Stimulated activated CD4-positive, alpha-beta T cell treated with anti-CD3 and anti-CD28 coated beads, Interleukin-2, amount 100 ng/mL, for 4 hours (primary cell): ENCODE measurements at regions not wholly inside any gene's neighbourhood (a gene's known extent, or its start where the extent isn't known, plus 50 kb on each side); places are given as distances from the start of the nearest gene placed in this dataset.
"Not testable (repeated sequence)": the region's sequence is repeated elsewhere in the genome, so short reads cannot be mapped to it uniquely, and the experiment has no call there.

ENCODE experiments used
- DNase-seq: peaks from one replicate; pipeline ENCODE4 v3.0.0-alpha.2; 2020; ENCODE audit warnings: low read depth

DNA sequence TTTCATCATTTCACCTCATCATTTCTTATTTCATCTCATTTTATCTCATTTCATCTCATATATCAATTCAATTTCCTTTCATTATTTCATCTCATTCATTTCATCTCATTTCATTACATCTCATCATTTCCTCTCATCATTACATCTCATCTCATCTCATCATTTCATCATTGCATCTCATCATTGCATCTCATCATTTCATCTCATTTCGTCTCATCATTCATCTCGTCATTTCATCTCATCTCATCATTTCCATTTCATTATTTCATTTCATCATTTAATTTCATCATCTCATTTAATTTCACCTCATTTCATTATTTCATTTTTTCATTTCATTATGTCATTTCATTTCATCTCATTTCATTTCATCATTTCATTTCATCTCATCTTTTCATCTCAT, 168.5 kb upstream of the FAM72C start:
- not testable (repeated sequence) for DNase-seq

DNA sequence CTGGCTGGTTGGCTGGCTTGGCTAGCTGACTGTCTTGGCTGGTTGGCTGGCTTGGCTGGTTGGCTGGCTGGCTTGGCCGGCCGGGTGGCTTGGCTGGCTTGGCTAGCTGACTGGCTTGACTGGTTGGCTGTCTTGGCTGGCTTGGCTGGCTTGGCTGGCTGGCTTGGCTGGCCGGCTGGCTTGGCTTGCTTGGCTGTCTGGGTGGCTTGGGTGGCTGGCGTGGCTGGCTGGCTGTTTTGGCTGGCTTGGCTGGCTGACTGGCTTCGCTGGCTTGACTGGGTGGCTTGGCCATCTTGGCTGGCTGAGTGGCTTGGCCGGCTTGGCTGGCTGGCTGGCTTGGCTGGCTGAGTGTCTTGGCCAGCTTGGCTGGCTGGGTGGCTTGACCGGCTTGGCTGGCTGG, 133.2 kb upstream of the FAM72C start:
- DNase-seq = not testable (repeated sequence)

DNA sequence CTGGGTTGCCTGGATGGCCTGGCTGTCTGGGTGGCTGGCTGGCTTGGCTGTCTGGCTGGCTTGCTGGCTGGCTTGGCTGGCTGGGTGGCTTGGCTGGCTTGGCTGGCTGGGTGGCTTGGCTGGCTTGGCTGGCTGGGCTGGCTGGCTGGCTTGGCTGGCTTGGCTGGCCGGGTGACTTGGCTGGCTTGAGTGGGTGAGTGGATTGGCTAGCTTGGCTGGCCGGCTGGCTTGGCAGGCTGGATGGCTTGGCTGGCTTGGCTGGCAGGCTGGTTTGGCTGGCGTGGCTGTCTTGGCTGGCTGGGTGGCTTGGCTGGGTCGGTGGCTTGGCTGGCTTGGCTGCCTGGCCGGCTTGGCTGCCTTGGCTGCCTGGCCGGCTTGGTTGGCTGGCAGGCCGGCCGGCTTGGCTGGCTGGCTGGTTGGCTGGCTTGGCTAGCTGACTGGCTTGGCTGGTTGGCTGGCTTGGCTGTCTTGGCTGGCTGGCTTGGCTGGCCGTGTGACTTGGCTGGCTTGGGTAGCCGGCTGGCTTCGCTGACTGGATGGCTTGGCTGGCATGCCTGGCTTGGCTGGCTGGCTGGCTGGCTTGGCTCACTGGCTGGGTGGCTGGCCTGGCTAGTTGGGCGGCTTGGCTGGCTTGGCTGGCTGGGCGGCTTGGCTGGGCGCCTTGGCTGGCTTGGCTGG, 132.4 kb upstream of the FAM72C start:
- peak; percentile 9 for DNase-seq

DNA sequence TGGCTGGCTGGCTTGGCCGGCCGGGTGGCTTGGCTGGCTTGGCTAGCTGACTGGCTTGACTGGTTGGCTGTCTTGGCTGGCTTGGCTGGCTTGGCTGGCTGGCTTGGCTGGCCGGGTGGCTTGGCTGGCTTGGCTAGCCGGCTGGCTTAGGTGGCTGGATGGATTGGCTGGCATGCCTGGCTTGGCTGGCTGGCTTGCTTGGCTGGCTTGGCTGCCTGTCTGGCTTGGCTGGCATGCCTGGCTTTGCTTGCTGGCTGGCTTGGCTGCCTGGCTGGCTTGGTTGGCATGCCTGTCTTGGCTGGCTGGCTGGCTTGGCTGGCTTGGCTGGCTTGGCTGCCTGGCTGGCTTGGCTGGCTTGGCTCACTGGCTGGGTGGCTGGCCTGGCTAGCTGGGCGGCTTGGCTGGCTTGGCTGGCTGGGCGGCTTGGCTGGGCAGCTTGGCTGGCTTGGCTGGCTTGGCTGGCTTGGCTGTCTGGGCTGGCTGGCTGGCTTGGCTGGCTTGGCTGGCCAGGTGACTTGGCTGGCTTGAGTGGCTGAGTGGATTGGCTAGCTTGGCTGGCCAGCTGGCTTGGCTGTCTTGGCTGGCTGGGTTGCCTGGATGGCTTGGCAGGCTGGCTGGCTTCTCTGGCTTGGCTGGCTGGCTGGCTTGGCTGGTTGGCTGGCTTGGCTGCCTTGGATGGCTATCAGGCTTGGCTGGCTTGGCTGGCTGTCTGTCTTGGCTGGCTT, 131.5 kb upstream of the FAM72C start:
- DNase-seq = not testable (repeated sequence)

DNA sequence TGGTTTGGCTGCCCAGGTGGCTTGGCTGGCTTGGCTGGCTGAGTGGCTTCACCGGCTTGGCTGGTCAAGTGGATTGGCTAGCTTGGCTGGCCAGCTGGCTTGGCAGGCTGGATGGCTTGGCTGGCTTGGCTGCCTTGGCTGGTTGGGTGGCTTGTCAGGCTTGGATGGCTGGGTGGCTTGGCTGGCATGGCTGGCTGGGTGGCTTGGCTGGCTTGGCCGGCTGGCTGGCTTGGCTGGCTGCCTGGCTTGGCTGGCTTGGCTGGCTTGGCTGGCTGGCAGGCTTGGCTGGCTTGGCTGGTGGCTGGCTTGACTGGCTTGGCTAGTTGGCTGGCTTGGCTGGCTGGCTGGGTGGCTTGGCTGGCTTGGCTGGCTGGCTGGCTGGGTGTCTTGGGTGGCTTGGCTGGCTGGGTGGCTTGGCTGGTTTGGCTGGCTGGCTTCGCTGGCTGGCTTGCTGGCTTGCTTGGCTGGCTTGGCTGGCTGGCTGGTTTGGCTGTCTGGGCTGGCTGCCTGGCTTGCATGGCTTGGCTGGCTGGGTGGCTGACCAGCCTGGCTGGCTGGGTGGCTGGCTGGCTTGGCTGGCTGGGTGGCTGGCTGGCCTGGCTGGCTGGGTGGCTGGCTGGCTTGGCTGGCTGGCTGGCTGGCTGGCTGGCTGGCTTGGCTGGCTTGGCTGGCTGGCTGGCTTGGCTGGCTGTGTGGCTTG, 130.4 kb upstream of the FAM72C start:
- not testable (repeated sequence) for DNase-seq

DNA sequence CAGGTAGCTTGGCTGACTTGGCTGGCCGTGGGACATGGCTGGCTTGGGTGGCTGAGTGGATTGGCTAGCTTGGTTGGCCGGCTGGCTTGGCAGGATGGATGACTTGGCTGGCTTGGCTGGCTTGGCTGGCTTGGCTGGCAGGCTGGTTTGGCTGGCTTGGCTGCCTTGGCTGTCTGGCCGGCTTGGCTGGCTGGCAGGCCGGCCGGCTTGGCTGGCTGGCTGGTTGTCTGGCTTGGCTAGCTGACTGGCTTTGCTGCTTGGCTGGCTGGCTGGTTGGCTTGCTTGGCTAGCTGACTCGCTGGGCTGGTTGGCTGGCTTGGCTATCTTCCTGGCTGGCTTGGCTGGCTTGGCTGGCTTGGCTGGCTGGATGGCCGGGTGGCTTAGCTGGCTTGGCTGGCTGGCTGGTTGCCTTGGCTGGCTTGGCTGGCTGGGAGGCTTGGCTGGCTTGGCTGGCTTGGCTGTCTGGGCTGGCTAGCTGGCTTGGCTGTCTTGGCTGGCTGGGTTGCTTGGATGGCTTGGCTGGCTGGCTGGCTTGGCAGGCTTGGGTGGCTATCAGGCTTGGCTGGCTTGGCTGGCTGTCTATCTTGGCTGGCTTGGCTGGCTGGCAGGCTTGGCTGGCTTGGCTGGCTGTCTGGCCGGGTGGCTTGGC, 129.7 kb upstream of the FAM72C start:
- no peak for DNase-seq

DNA sequence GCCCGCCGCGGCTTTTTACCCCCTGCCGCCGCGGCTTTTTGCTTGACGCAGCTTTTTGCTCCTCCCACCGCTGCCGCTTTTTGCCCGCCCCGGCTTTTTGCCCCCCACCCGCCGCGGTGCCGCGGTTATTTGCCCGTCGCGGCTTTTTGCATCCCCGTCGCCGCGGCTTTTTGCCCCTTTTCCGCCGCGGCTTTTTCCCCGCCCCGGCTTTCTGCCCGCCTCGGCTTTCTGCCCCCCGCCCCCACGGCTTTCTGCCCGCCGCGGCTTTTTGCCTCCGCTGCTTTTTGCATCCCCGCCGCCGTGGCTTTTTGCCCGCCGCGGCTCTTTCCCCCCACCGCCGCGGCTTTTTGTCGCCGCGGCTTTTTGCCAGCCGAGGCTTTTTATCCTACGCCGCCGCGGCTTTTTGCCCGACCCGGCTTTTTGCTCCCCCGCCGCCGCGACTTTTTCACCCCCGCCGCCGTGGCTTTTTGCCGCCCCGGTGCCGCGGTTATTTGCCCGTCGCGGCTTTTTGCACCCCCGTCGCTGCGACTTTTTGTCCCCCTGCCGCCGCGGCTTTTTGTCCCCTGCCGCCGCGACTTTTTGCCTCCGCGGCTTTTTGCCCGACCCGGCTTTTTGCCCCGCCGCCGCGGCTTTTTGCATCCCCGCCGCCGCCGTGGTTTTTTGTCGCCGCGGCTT, 105.5 kb upstream of the FAM72C start:
- DNase-seq = peak; percentile 0

DNA sequence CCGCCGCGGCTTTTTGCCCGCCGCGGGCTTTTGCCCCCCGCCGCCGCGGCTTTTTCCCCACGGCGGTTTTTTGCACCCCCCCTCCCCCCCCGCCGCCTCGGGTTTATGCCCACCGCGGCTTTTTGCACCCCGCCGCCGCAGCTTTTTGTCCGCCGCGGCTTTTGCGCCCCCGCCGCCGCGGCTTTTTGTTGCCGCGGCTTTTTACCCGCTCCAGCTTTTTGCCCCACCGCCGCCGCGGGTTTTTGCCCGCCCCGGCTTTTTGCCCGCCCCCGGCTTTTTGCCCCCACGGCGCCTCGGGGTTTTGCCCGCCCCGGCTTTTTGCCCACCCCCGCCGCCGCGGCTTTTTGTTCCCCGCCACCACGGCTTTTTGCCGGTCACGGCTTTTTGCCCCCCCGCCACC, 104.9 kb upstream of the FAM72C start:
- DNase-seq = peak; percentile 13

DNA sequence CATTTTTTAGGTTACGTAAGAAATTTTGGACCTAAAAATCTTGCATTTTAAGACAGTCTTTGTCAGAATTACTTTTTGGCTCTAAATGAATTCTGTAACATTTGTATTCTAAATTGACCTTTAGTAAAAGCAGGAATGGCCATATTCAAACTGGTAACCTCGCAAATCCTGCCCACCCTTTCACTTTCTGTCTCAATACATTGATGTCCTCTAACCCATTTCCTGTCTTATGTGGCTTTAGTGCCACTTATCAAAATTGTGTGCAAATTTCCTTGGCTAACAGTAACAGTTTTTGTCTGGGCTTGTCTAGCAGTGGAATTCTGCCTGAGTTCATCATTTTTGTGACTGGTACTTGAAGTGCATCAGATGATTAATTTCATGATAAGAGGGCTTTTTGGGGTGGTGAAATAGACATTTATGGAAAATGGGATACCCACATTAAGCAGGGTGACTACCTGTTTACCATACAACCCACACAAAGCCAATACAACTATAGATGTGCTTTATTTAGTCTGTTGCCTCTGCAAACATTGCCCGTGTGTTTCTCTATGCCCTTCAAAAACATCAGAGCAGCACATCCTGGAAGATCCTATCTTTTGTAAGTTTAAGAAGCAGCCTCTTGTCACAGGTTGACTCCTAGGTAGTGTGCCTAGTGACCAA, 98.7 kb upstream of the FAM72C start:
- DNase-seq = not testable (repeated sequence)

DNA sequence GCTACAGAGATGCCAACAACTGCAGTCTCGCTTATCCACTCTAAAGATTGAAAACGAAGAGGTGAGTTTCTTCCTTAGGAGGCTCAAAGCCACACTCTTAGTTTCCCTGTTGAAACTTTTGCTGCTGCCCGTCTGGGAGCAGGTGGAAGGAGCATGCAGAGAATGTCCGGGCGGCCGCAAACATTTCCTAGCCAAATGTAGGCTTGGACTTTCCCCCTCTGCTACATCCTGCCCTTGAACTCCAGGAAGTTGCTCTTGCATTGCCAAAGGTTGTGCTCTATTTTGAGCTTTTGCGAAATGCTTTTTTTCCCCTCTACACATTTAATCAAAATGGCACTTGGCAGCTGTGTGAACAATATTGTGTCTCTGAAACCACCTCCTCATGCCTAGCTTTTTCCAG, 95.3 kb upstream of the FAM72C start:
- not testable (repeated sequence) for DNase-seq

DNA sequence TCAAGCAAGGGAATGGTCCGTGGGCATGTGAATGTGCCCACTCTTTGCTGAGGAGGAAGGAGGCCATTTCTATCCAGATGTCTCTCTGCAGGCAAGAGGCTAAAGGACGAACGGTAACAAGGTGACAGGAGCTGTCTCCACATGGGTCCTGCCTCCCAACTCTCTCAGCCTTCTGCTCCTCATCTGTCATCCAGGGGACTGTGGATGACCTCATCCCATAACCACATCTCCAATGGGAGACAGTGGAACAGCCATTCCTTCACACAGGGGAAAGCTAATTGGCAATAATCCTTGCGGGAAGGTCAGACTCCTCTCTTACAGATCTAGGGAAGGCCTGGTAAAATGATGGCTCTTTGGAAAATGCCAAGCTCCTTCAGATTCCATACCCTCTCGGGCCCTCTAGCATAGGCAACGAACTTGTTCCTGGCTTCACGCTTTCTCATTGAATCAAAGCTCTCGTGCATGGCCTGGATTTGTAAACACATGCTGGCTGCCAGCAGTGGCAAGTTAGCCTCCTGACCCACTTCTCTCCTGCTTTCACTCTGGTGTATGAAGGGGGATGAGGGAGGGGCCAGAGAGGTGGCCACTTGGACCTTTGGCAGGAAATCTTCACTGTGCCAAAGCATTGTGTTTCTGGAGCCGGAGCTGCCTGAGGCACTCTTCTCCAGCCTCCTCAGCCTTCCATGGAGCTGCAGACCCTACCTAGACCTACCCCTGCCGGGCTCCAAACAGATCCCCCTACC, 94.5 kb upstream of the FAM72C start:
- DNase-seq = not testable (repeated sequence)

DNA sequence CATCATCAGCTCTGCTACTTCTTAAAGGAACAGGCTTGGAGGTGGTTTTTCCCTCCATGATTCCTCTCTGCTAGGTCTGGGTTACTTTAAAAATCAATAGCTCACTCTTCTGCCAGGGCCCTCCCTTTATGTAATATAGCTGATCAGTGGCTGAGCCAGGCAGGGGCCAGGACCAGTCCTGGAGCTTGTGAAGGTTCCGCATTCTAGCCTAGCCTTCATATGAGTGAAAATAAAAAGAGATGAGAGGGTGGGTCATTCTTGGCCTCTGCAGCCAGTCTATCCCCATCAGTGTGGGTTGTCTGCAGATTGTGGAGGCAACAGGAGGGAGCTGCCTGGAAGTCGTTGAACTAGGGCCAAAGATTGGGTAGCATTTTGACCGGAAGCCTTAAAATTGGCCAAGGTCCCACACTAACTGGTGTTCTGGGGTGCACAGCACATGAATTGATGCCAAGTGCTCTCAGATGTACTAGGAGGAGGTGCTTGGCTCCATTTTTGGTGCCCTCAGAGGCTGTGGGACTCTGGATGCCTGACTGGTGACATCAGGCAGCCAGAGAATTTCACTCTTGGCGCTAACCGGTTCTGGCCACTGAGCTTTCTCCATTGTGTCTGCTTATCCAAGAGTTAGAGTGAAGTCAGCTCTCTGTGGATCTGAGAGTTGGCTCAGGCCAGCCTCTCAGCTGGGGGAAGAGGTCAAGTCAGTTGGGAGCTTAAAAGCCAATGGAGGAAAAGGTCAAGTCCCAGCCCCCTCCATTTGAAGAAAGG, 93.7 kb upstream of the FAM72C start:
- DNase-seq = not testable (repeated sequence)

DNA sequence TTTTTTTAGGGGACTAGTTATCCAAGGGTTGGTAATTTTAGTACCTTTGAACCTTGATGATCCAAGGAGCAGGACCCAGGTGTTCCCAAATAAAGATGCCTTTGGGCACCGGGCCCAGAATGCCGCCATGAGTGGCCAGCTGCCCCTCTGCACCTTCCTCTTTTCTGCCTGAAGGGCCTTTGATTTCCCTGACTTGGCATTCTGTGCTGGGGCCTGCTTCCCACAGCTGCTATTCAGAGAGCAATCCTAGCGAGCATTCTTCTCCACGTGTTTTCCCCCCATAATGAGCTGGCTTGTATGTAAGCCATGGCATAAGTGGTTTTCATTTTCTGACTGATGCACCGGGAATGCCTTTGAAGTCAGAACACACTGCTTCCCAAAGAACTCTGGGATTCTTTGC, 77.6 kb upstream of the FAM72C start:
- DNase-seq = not testable (repeated sequence)

DNA sequence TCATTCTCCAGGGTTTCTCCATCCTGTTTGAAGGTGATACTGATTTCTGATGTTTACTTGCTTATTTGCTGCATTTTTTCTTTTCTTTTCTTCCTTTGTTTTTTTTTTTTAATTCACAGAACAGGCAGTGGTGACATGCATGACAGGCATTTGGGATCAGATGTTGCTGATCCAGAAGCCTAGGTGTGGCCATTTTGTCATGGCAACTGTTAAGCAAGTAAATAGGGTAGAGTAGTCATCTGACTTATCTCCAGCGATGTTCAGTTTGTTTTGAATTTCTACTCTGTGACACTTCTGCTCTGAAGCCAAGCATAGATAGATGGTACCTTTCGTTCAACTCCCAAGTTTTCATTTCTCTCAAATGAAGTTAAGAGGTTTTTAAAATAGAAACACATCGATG, 74.9 kb upstream of the FAM72C start:
- DNase-seq = not testable (repeated sequence)

DNA sequence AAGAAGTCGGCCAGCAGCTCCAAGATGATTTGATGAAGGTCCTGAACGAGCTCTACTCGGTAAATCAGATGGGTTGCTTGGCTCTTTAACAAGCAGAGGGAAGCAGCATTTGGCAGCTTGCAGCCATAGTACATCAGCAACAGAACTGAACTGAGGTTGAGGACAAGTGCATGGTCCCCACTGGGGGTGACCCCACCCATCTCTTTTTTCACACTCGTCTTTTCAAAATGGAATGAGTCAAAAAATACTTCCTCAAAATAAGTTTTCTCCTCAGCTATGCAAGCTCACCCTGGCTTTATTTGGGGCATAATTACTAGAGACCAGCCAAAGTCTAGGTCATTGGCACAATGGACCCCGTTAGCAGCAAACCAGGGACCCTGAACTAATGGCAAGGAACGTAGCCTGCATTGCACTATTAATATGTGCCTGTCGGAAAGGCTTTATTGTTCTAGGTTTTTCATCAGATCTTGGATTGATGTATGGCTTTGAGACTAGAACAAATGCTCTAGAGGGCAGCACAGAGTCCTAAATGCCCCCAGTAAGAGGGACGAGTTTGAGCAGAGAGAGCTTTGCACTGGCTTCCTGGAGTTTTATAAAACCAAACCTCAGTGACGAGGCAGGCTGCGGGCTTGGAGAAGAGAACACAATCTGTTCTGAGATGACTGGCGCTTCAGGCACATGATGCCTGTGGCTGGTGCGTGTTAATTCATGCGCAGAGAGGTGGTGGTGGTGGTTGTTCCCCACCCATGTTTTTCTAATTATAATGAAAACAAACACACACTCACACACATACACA, 74.2 kb upstream of the FAM72C start:
- not testable (repeated sequence) for DNase-seq

DNA sequence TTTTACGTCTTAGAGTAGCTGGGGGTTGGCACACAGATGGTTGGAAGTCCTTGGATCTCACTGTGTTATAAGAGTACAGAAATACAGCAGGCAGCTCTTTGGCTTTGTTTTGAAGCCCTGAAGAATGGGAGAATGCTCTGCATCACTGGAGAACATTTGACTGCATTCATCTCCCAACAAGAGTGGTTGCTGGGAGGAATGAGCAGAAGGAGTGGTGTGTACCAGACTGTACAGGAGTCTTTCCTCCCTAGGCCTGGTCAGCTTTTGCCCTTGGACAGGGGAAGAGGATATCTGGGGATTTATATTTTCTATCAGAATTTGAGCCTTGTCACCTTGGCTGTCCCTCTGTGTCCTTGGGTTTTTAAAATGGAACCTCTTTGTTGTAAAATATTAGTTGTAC, 70.5 kb upstream of the FAM72C start:
- not testable (repeated sequence) for DNase-seq

DNA sequence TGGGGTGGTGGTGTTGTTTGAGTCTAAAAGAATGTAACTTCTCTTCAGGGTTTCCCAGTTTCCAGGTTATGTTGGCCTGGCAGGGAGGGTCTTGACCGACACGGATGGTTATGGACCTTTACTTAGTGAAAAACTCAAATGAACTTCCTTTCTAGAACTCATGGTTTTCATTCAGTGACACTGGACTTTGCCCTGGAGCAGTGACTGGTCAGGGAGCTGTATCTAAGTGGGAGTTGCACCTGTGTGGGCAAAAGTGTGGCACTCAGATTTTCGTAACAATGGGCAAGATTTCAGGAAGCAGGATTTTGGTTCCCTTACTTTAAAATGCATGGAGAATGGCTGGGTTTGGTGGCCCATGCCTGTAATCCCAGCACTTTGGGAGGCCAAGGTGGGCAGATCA, 68.5 kb upstream of the FAM72C start:
- not testable (repeated sequence) for DNase-seq

DNA sequence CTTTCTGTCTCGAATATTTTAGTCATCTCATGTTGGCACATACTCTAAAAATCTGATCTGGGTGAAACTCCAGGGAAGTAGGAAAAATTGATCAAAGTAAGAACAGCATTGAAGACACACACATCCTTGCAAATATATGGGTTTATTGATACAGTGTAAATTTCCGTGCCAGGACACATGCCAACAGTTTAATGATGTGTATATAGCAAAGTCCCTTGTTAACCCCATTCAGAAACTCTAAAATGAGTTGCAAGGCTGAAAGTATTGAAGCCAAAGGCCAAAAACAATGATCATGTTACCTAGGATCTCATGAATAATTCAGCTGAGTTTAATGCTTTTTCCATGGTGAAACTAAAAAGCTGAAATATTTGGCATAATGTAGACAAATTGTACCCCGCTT, 62.3 kb upstream of the FAM72C start:
- not testable (repeated sequence) for DNase-seq

DNA sequence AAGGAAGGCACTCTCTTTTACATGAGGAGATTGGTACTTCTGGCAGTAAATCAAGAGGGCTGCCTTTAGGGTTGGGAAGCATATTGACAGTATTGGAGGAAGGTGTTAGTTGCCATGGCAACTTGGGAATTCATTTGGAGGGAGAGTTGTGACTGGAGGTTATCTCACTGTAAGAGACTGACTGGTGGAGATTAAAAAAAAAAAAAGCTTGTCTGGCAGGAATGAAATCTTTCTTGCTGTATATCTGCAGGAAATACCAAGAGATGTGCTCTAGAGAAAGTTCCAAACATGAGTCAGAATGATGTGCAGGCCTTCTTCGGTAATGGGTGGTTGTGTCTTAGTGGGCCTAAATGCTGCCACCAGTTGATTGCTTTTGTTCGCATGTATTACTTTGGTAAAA, 59.8 kb upstream of the FAM72C start:
- not testable (repeated sequence) for DNase-seq
